Glutamatergic neuron (in vitro differentiated cells): ENCODE measurements at regions not wholly inside any gene's neighbourhood (a gene's known extent, or its start where the extent isn't known, plus 50 kb on each side); places are given as distances from the start of the nearest gene placed in this dataset.

Source experiments
- DNase-seq: peaks from one replicate; pipeline ENCODE4 v3.0.0; 2022
- H3K27ac Mint-ChIP-seq: one replicate; pipeline ENCODE4 v1.8.0; 2020; ENCODE audit warnings: mild to moderate bottlenecking, mixed read lengths, inconsistent platforms; ENCODE audit not compliant: unreplicated experiment
- H3K27me3 Mint-ChIP-seq: one replicate; pipeline ENCODE4 v1.8.0; 2020; ENCODE audit warnings: mild to moderate bottlenecking, moderate library complexity, mixed read lengths, inconsistent platforms; ENCODE audit not compliant: unreplicated experiment
- H3K36me3 Mint-ChIP-seq: one replicate; pipeline ENCODE4 v1.8.0; 2020; ENCODE audit warnings: mild to moderate bottlenecking, mixed read lengths, inconsistent platforms; ENCODE audit not compliant: unreplicated experiment
- H3K4me1 Mint-ChIP-seq: one replicate; pipeline ENCODE4 v1.8.0; 2020; ENCODE audit warnings: mild to moderate bottlenecking, low read depth, mixed read lengths, inconsistent platforms; ENCODE audit not compliant: unreplicated experiment
- H3K4me3 Mint-ChIP-seq: one replicate; pipeline ENCODE4 v1.8.0; 2020; ENCODE audit warnings: mild to moderate bottlenecking, mixed read lengths, inconsistent platforms; ENCODE audit not compliant: unreplicated experiment
- H3K9me3 Mint-ChIP-seq: one replicate; pipeline ENCODE4 v1.8.0; 2020; ENCODE audit warnings: mild to moderate bottlenecking, moderate library complexity, mixed read lengths, inconsistent platforms; ENCODE audit not compliant: unreplicated experiment
- TF ChIP-seq, protein P1 (sequence below): fragments of 200-600 bp; sonication (generic); IDR thresholded peaks from one replicate; pipeline ENCODE4 v1.5.0; 2021; ENCODE audit not compliant: partially characterized antibody, unreplicated experiment

DNA sequence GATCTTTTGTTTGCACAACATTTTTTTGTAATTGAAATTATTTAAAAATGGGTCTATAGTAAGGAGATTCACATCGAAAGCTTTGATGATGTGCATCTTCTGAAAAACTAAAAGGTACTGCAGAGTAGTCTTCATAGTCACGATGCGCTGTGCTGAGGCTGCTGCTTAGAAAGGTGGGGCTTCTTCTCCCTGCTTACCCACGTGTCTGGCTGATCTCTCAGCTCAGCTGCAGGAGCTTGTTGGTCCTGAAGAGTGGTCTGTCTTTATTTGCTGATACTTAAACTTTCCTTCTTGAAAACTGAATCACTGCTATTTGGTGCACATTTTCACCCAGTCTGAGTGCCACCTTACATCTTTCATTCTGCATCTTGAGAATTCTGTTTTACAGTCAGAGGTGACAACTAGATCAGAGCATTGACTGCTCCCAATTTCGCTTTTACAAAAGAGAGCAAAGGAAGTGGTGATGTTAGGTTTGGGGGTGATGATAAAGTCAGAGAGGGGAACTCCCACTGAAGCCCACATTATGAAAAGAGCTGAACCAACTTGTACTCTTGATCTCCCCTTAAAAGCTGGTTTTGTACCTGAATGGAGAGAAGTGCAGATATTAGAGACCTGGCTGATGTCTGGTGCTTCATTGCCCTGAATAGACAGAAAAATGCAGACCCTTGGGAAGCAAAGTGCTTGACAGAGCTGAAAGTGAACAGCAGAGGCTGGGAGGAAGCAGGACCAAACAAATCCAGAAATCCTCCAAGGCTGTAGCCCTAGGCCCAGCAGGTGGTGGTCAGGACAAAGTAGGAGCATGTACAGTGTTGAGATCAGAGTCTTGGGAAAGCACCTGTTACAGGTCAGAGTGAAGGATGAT, 984.5 kb downstream of the TSN start:
- no peaks in the 10 kb centered on the region for H3K36me3 Mint-ChIP-seq
- no peak overlapping the region for H3K27ac Mint-ChIP-seq
- no peak overlapping the region for H3K4me3 Mint-ChIP-seq
- H3K27me3 Mint-ChIP-seq: no peaks in the 10 kb centered on the region
- DNase-seq: no peak
- TF ChIP-seq, protein P1, sequence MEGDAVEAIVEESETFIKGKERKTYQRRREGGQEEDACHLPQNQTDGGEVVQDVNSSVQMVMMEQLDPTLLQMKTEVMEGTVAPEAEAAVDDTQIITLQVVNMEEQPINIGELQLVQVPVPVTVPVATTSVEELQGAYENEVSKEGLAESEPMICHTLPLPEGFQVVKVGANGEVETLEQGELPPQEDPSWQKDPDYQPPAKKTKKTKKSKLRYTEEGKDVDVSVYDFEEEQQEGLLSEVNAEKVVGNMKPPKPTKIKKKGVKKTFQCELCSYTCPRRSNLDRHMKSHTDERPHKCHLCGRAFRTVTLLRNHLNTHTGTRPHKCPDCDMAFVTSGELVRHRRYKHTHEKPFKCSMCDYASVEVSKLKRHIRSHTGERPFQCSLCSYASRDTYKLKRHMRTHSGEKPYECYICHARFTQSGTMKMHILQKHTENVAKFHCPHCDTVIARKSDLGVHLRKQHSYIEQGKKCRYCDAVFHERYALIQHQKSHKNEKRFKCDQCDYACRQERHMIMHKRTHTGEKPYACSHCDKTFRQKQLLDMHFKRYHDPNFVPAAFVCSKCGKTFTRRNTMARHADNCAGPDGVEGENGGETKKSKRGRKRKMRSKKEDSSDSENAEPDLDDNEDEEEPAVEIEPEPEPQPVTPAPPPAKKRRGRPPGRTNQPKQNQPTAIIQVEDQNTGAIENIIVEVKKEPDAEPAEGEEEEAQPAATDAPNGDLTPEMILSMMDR: no peak
- H3K4me1 Mint-ChIP-seq: no peaks in the 10 kb centered on the region
- no peaks in the 10 kb centered on the region for H3K9me3 Mint-ChIP-seq

DNA sequence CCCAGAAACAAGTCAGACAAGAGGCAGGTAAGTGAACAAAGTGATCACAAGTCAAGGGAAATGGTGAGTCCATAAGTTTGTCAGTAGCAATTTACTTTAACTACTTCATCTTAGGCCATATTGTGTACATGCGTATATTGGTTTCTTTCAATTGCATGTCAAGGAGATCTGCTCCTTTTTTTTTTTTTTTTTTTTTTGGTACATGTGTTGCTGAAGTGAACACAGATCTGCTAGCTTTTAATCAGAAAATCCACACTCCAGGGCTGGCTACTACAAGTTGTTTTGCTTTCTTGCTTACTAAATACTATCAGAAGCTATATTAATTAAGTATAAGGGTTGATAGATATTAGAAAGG, 985.1 kb downstream of the TSN start:
- H3K27me3 Mint-ChIP-seq: no peaks in the 10 kb centered on the region
- no peaks in the 10 kb centered on the region for H3K4me1 Mint-ChIP-seq
- no peak overlapping the region for H3K4me3 Mint-ChIP-seq
- no peak for DNase-seq
- no peaks in the 10 kb centered on the region for H3K36me3 Mint-ChIP-seq
- H3K27ac Mint-ChIP-seq: no peak overlapping the region
- TF ChIP-seq, protein P1: no peak
- no peaks in the 10 kb centered on the region for H3K9me3 Mint-ChIP-seq

DNA sequence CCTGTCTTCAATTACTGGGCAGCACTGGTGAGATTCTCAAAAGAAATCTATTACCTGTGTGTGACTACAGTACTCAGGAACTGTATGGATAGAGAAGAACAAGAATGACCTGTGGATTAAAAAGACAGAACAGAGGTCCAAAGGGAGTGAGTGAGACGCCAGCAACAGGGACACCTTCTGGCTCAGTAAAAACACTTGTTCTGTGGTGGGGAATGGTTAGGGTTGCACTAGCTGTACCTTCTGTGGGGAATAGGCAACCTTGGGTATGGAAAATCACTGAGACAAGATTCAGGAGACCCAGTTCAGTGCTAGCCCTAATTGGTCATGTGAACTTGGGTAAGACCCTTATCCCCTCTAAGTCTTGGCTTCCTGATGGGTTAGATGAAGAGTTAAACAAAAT, 986.0 kb downstream of the TSN start:
- TF ChIP-seq, protein P1: no peak
- Mint-ChIP-seq H3K36me3 (no peaks in the 10 kb centered on the region), H3K4me1 (no peaks in the 10 kb centered on the region), H3K27ac (no peak overlapping the region), H3K27me3 (no peaks in the 10 kb centered on the region), H3K4me3 (no peak overlapping the region), H3K9me3 (no peaks in the 10 kb centered on the region)
- no peak for DNase-seq

DNA sequence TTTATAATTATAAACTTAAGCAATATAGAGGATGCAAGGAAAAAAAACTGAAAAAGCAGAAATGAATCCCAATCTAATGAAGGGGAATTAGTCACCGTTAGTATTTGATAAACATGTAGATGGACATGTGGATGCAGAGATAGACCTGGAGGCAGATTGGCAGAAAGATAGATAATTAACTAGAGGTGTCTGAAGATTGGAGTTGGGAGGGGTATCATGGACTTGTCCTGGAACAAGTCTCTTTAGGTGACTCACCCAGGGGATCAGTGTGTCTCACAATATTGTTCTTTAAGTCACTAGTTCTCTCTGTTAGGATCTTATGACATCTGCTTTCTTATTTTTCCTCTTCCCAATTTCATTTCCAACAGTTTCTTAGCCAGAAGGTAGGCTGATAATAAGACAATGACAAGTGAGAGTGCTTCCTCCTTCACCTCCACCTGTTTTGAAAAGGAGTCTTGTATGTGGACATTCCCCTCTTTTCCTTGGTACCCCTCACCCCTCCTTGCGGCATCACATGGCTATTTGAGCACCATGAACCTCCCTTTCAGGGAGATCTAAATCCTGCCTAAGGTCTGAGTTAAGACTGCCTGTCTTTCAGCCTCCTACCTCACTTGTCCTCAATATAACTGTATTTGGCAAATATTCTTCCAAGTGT, 987.7 kb downstream of the TSN start:
- TF ChIP-seq, protein P1: no peak

DNA sequence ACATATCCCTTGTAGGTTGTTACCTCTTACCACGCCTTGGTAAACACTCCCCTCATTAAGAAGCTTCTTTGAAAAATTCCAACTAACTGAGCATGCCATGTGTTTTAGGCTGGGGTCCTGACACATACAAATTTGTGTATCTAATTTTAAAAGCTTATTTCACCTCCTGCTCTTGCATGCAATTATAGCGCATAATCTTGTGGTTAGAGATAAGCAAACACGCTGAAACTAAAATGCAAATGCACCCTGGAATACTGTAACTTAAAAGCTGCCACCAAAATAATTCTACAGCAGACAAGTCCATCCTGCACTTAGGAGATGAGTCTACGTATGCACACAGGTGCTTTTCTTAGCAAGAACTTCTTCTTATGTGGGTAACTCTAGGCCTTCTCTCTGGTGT, 990.2 kb downstream of the TSN start:
- Mint-ChIP-seq H3K9me3 (no peaks in the 10 kb centered on the region), H3K4me3 (no peak overlapping the region), H3K36me3 (no peaks in the 10 kb centered on the region), H3K27me3 (no peaks in the 10 kb centered on the region), H3K27ac (no peak overlapping the region), H3K4me1 (no peaks in the 10 kb centered on the region)
- no peak for DNase-seq
- TF ChIP-seq, protein P1: no peak

More for the DNA sequence above, 987.7 kb downstream of the TSN start:
- no peaks in the 10 kb centered on the region for H3K9me3 Mint-ChIP-seq
- no peaks in the 10 kb centered on the region for H3K4me1 Mint-ChIP-seq
- H3K27me3 Mint-ChIP-seq: no peaks in the 10 kb centered on the region
- no peaks in the 10 kb centered on the region for H3K36me3 Mint-ChIP-seq
- no peak overlapping the region for H3K4me3 Mint-ChIP-seq
- no peak for DNase-seq
- H3K27ac Mint-ChIP-seq: no peak overlapping the region
